AG09309 (cell line): ENCODE measurements at regions not wholly inside any gene's neighbourhood (a gene's known extent, or its start where the extent isn't known, plus 50 kb on each side); places are given as distances from the start of the nearest gene placed in this dataset.

Source experiments
- DNase-seq: peaks from one replicate; pipeline ENCODE4 v3.0.0-alpha.2; 2010; ENCODE audit warnings: low read depth
- H3K4me3 ChIP-seq: 2 replicates; pipeline ENCODE4 v1.5.1; 2011; ENCODE audit warnings: mild to moderate bottlenecking, low read depth, low read length, moderate library complexity; ENCODE audit not compliant: control insufficient read depth
- TF ChIP-seq, protein P1 (sequence below): IDR thresholded peaks from 2 replicates; pipeline ENCODE4 v1.5.1; 2011; ENCODE audit warnings: mild to moderate bottlenecking, low read depth, low read length, inconsistent platforms; ENCODE audit not compliant: insufficient read depth, control insufficient read depth; ENCODE audit errors: missing control alignments

DNA sequence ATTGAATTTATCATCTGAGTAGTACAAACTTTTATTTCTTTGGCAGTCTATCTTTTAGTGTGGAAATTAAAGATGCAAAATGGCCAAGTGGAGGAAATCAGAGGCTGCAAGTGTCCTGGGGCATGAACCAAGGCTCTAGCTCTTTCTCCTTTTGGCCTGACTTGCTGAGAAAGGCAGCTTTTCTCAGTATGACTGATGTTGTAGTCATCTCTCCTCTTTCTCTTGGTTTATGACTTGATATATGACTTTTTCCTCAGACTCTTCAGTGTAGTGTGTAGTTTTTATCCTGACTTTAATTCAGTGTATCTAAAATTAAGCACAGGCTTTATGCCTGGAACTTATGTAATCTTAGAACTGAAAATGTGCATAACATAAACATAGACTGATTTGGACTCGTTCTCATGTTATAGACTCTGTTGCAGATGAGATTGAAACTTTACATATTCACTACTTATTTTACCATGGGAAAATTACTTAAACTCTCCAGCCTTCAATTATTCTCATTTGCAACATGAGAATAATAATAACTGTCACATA, 65.7 kb downstream of the SLITRK5 start:
- no peak overlapping the region for H3K4me3 ChIP-seq
- no peak for DNase-seq
- TF ChIP-seq, protein P1, sequence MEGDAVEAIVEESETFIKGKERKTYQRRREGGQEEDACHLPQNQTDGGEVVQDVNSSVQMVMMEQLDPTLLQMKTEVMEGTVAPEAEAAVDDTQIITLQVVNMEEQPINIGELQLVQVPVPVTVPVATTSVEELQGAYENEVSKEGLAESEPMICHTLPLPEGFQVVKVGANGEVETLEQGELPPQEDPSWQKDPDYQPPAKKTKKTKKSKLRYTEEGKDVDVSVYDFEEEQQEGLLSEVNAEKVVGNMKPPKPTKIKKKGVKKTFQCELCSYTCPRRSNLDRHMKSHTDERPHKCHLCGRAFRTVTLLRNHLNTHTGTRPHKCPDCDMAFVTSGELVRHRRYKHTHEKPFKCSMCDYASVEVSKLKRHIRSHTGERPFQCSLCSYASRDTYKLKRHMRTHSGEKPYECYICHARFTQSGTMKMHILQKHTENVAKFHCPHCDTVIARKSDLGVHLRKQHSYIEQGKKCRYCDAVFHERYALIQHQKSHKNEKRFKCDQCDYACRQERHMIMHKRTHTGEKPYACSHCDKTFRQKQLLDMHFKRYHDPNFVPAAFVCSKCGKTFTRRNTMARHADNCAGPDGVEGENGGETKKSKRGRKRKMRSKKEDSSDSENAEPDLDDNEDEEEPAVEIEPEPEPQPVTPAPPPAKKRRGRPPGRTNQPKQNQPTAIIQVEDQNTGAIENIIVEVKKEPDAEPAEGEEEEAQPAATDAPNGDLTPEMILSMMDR: no peak

DNA sequence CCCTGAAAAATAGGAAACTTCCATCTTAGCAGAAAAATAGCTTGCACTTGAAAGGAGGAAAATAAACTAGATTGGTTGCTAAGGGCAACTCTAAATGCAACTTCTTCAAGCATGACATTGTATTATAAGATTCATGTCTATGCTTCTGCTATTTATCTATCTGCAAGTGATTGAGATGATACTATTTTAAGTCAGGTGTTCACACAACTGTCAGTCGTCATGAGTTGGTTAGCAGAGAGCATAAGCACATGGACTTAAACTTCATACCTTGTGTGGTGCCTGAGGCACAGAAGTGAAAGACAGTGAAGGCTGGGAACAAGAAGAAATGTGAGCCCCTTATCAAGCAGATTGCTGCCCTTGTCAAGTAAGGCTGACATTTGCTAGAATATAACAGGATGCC, 82.9 kb downstream of the SLITRK5 start:
- DNase-seq: no peak
- no peak overlapping the region for H3K4me3 ChIP-seq
- TF ChIP-seq, protein P1: no peak

DNA sequence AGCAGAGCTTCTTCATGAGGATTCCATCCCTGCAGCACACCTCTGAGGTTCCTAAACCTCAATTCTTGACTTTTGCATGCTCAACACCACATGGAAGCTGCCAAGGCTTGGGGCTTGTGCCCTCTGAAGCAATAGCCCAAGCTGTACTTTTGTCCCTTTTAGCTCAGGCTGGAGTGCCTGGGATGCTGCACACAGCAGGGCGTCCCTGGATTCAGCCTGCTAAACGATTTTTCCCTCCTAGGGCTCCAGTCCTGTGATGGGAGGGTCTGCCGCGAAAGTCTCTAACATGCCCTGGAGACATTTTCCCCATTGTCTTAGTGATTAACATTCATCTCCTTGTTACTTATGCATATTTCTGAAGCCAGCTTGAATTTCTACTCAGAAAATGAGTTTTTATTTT, 98.3 kb downstream of the SLITRK5 start:
- TF ChIP-seq, protein P1: no peak
- no peak overlapping the region for H3K4me3 ChIP-seq
- no peak for DNase-seq

DNA sequence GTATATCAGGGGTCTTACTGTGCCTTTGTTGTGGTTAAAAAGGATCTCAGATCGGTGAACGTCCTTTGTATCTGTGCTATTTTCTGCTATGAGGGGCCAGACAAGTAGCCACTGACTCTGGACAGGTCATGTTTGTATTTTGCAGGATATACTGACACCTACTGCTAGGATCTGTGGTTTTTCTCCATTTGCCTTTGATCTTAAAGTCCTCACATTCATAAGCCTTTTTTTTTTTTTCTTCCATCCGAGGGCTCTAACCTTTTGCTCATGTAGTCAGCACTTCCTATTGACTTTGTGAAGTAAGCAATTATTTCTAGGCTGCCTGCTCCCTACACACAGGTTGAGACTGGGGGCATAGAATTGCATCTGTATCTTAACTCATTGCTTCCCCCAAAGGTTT, 106.2 kb downstream of the SLITRK5 start:
- no peak overlapping the region for H3K4me3 ChIP-seq
- no peak for DNase-seq
- TF ChIP-seq, protein P1: no peak

DNA sequence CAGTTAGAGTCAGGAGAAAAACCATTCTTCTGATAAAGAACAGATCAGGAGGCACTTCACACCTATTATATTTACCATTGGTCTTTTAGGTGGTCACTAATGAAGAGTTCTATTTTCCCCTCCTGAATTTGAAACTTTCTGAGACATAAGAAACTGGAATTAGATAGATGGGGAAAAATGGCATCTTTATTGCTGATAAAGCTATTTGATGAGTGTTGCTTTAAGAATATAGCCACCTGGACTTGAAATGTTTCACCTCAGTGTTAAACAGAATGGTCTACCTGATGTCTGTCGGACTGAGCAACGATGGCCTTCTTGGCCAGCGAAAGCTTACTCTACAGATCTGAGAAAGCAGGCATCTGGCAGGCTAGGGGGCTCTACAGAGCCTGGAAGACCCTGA, 107.0 kb downstream of the SLITRK5 start:
- TF ChIP-seq, protein P1: no peak
- DNase-seq: no peak
- no peak overlapping the region for H3K4me3 ChIP-seq

DNA sequence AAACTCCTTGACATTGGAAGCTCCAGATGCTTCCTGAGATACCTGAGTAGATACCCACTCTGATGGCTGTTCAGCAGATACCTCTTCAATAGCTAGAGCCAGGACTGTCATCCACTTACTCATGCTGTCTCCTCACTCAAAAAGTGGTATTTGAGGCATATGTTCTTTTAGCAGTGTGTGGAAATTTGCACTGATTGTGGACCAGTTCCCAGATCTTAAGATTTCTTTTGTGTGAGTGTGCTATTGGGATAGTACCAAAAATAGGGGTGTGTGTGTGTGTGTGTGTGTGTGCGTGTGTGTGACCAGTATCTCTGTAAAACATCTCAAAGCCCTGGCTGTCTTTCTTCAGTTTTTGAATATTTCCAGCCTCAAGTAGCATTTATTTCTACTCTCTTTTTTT, 108.3 kb downstream of the SLITRK5 start:
- DNase-seq: no peak
- TF ChIP-seq, protein P1: no peak
- H3K4me3 ChIP-seq: no peak overlapping the region

DNA sequence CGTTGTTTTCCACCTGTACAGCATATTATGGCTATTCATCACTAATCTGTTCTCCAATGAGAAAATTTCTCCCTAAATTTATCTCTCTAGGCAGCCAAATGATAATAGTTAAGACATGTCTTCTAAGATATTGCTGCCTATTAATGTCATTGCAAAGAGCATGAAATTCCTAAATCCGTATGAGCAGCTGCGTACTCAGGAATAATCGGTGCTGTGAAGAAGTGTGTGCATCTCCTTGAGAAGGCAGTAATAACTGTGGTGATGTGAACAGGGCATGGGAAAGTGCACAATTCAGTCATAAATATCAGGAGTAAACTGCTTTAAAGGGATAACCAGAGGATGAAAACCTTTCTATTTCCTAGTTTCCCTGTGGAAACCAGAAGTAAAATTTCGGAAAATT, 112.2 kb downstream of the SLITRK5 start:
- no peak for DNase-seq
- no peak overlapping the region for H3K4me3 ChIP-seq
- TF ChIP-seq, protein P1: no peak
